SKM-1 (cell line): ENCODE measurements at regions not wholly inside any gene's neighbourhood (a gene's known extent, or its start where the extent isn't known, plus 50 kb on each side); places are given as distances from the start of the nearest gene placed in this dataset.
"Not testable (repeated sequence)": the region's sequence is repeated elsewhere in the genome, so short reads cannot be mapped to it uniquely, and the experiment has no call there.

Experiments
- DNase-seq: peaks from one replicate; lab custom pipeline; 2025; ENCODE audit not compliant: unreplicated experiment; lab: John Stamatoyannopoulos, UW

GRCh38 chr2:187610450-187610849 lies 56.2 kb upstream of the TFPI start:
- not testable (repeated sequence) for DNase-seq

- DNase-seq, result no peak
Measured at GRCh38 chr2:187612857-187613256, 58.6 kb upstream of the TFPI start.

GRCh38 chr2:187614756-187615155 lies 60.5 kb upstream of the TFPI start:
- no peak for DNase-seq

GRCh38 chr2:187615364-187615763 lies 61.1 kb upstream of the TFPI start:
- DNase-seq, result no peak

GRCh38 chr2:187615902-187616301 lies 61.7 kb upstream of the TFPI start:
- no peak for DNase-seq

- no peak for DNase-seq
Measured at GRCh38 chr2:187617120-187617519, 62.9 kb upstream of the TFPI start.

GRCh38 chr2:187617905-187618304 lies 63.7 kb upstream of the TFPI start:
- no peak for DNase-seq

- DNase-seq, result no peak
Measured at GRCh38 chr2:187618813-187619212, 64.6 kb upstream of the TFPI start.

- no peak for DNase-seq
Measured at GRCh38 chr2:187627153-187627552, 72.9 kb upstream of the TFPI start.

GRCh38 chr2:187636731-187637391 lies 82.6 kb upstream of the TFPI start:
- DNase-seq, result not testable (repeated sequence)

- DNase-seq, result not testable (repeated sequence)
Measured at GRCh38 chr2:187637392-187637740, 83.1 kb upstream of the TFPI start.

- not testable (repeated sequence) for DNase-seq
Measured at GRCh38 chr2:187637771-187638170, 83.5 kb upstream of the TFPI start.

GRCh38 chr2:187638840-187639239 lies 84.6 kb upstream of the TFPI start:
- no peak for DNase-seq

- DNase-seq, result no peak
Measured at GRCh38 chr2:187640926-187641510, 86.8 kb upstream of the TFPI start.

- no peak for DNase-seq
Measured at GRCh38 chr2:187642498-187642897, 88.3 kb upstream of the TFPI start.

- DNase-seq, result no peak
Measured at GRCh38 chr2:187644486-187644885, 90.3 kb upstream of the TFPI start.

GRCh38 chr2:187644981-187645380 lies 90.7 kb upstream of the TFPI start:
- DNase-seq, result no peak

GRCh38 chr2:187646556-187646955 lies 92.3 kb upstream of the TFPI start:
- DNase-seq, result no peak

- no peak for DNase-seq
Measured at GRCh38 chr2:187654535-187654934, 100.3 kb upstream of the TFPI start.

- no peak for DNase-seq
Measured at GRCh38 chr2:187655001-187655400, 100.8 kb upstream of the TFPI start.

- DNase-seq, result no peak
Measured at GRCh38 chr2:187656123-187656522, 101.9 kb upstream of the TFPI start.

GRCh38 chr2:187658952-187659525 lies 104.8 kb upstream of the TFPI start:
- DNase-seq, result no peak

- DNase-seq, result not testable (repeated sequence)
Measured at GRCh38 chr2:187676050-187676449, 121.8 kb upstream of the TFPI start.
